Naive B cell (primary cell): ENCODE measurements at regions not wholly inside any gene's neighbourhood (a gene's known extent, or its start where the extent isn't known, plus 50 kb on each side); places are given as distances from the start of the nearest gene placed in this dataset.

Experiments used
- ATAC-seq, 2 donors: fragments of 150-1000 bp; cut with Tn5 transposase; 2 replicates each; pipeline ENCODE4 v1.10.0; 2021; ENCODE audit warnings: low read depth in 2 of 2, mild to moderate bottlenecking in 2 of 2, moderate library complexity in 2 of 2
- DNase-seq: peaks from one replicate; pipeline ENCODE4 v3.0.0; 2022
- H3K27ac Mint-ChIP-seq, 6 donors: one replicate each; pipeline ENCODE4 v1.8.0; 2020 to 2022; ENCODE audit warnings: mild to moderate bottlenecking in 6 of 6, mixed read lengths in 6 of 6, moderate library complexity in 5 of 6, inconsistent platforms in 2 of 6
- H3K27me3 Mint-ChIP-seq, 3 donors: one replicate each; pipeline ENCODE4 v1.8.0; 2021 to 2022; ENCODE audit warnings: mixed read lengths in 3 of 3, mild to moderate bottlenecking in 1 of 3
- H3K36me3 Mint-ChIP-seq, 2 donors: one replicate each; pipeline ENCODE4 v1.8.0; 2020 to 2022; ENCODE audit warnings: mixed read lengths in 2 of 2, inconsistent platforms in 1 of 2, mild to moderate bottlenecking in 1 of 2
- H3K4me1 Mint-ChIP-seq, 3 donors: one replicate each; pipeline ENCODE4 v1.8.0; 2020 to 2022; ENCODE audit warnings: mixed read lengths in 3 of 3, inconsistent platforms in 1 of 3, mild to moderate bottlenecking in 1 of 3, moderate library complexity in 1 of 3
- H3K4me3 Mint-ChIP-seq, 8 donors: one replicate each; pipeline ENCODE4 v1.8.0; 2020 to 2022; ENCODE audit warnings: mild to moderate bottlenecking in 8 of 8, mixed read lengths in 8 of 8, moderate library complexity in 8 of 8, inconsistent platforms in 2 of 8
- H3K9me3 Mint-ChIP-seq, 7 donors: one replicate each; pipeline ENCODE4 v1.8.0; 2020 to 2022; ENCODE audit warnings: mixed read lengths in 7 of 7, mild to moderate bottlenecking in 5 of 7, inconsistent platforms in 2 of 7, moderate library complexity in 1 of 7

- Mint-ChIP-seq H3K36me3 (no peaks in the 10 kb centered on the region), H3K27me3 (no peaks in the 10 kb centered on the region), H3K4me1 (no peaks in the 10 kb centered on the region), H3K27ac (no peak overlapping the region), H3K4me3 (no peak overlapping the region), H3K9me3 (peaks cover 0 to 2% (median 0%) of the 10 kb centered on the region in 7 donors)
- no peak for ATAC-seq
- no peak for DNase-seq
Observed at GRCh38 chr1:238982736-238983135, 403.6 kb upstream of the CHRM3 start.

GRCh38 chr1:238981317-238981933 is 404.9 kb upstream of the CHRM3 start:
- no peak for DNase-seq
- Mint-ChIP-seq H3K4me1 (no peaks in the 10 kb centered on the region), H3K27ac (no peak overlapping the region), H3K4me3 (no peak overlapping the region), H3K9me3 (peaks cover 0 to 2% (median 0%) of the 10 kb centered on the region in 7 donors), H3K36me3 (no peaks in the 10 kb centered on the region), H3K27me3 (no peaks in the 10 kb centered on the region)
- no peak for ATAC-seq

GRCh38 chr1:238980053-238980452 is 406.3 kb upstream of the CHRM3 start:
- Mint-ChIP-seq H3K27ac (no peak overlapping the region), H3K27me3 (no peaks in the 10 kb centered on the region), H3K36me3 (no peaks in the 10 kb centered on the region), H3K4me1 (no peaks in the 10 kb centered on the region), H3K4me3 (no peak overlapping the region), H3K9me3 (peaks cover 0 to 3% (median 0%) of the 10 kb centered on the region in 7 donors)
- ATAC-seq (no peak), DNase-seq (no peak)

- no peak overlapping the region for H3K4me3 Mint-ChIP-seq
- peaks cover 0 to 20% (median 7%) of the 10 kb centered on the region in 7 donors for H3K9me3 Mint-ChIP-seq
- H3K27ac Mint-ChIP-seq: no peak overlapping the region
- no peaks in the 10 kb centered on the region for H3K27me3 Mint-ChIP-seq
- H3K4me1 Mint-ChIP-seq: no peaks in the 10 kb centered on the region
- ATAC-seq (no peak), DNase-seq (no peak)
- H3K36me3 Mint-ChIP-seq: no peaks in the 10 kb centered on the region
Observed at GRCh38 chr1:238964631-238965030, 421.7 kb upstream of the CHRM3 start.

- no peaks in the 10 kb centered on the region for H3K4me1 Mint-ChIP-seq
- no peak overlapping the region for H3K27ac Mint-ChIP-seq
- DNase-seq (no peak), ATAC-seq (no peak)
- no peak overlapping the region for H3K4me3 Mint-ChIP-seq
- H3K27me3 Mint-ChIP-seq: no peaks in the 10 kb centered on the region
- peaks cover 0 to 20% (median 7%) of the 10 kb centered on the region in 7 donors for H3K9me3 Mint-ChIP-seq
- no peaks in the 10 kb centered on the region for H3K36me3 Mint-ChIP-seq
Observed at GRCh38 chr1:238962941-238963340, 423.4 kb upstream of the CHRM3 start.

DNA sequence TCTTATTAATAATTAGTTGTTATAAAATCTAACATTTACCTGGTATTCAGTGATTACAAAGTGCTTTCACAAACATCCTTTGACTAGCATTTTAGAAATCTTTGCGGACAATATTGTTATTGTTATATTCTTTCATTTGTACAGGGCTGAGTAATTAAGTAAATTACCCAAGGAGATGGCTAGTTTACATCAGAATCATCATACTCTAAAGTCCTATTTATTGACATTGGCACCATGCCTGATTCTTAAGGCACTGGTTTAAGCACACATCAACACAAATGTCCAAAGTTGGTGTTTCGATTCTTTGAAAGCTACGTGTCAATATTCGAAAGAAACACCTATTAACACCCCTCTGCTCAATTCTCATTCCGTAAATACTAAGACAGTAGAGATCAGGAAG is 424.6 kb upstream of the CHRM3 start:
- Mint-ChIP-seq H3K4me3 (no peak overlapping the region), H3K27ac (no peak overlapping the region), H3K27me3 (no peaks in the 10 kb centered on the region), H3K36me3 (no peaks in the 10 kb centered on the region), H3K4me1 (no peaks in the 10 kb centered on the region), H3K9me3 (peaks cover 0 to 20% (median 7%) of the 10 kb centered on the region in 7 donors)
- DNase-seq (no peak), ATAC-seq (no peak)

DNA sequence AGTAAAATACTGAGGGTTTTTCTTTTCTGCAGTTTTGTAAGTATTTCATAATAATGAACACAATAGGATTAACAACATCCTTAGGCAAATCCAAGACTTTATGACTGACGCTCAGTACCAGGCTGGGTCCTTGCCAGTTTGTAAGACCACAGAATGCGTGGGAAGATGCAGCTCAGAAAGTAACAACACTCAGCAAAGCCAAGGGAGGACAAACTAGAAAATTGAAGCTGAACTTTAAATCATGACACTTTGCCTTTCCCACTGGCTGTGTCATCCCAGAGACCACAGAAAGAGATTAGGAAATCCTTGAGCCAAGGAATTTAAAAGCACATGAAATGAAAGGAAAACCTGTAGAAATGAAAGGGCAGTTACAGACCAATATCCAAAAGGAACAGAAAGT is 426.3 kb upstream of the CHRM3 start:
- no peaks in the 10 kb centered on the region for H3K27me3 Mint-ChIP-seq
- H3K27ac Mint-ChIP-seq: no peak overlapping the region
- peaks cover 0 to 15% (median 5%) of the 10 kb centered on the region in 7 donors for H3K9me3 Mint-ChIP-seq
- no peaks in the 10 kb centered on the region for H3K36me3 Mint-ChIP-seq
- no peak overlapping the region for H3K4me3 Mint-ChIP-seq
- no peaks in the 10 kb centered on the region for H3K4me1 Mint-ChIP-seq
- ATAC-seq (no peak), DNase-seq (no peak)

DNA sequence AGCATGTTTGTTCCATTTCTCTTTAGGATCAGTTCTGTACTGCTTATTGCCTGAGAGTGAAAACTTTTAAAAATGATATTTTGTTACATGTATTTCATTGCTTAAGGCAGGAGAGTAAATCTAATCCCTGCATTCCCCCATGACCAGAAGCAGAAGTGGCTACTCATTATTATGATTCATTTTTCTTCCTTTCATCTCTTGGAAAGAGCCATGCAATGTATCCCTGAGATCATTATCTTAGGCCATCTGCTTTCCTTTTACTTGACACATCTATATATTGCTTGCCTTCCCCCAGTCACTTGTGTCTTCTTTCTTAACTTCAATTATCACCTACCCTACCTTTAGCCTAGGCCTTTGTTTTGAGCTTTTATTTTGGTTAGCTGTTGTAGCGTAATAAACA is 430.4 kb upstream of the CHRM3 start:
- no peak for DNase-seq
- Mint-ChIP-seq H3K4me1 (no peaks in the 10 kb centered on the region), H3K36me3 (no peaks in the 10 kb centered on the region), H3K4me3 (no peak overlapping the region), H3K27me3 (no peaks in the 10 kb centered on the region), H3K9me3 (no peaks in the 10 kb centered on the region), H3K27ac (no peak overlapping the region)
- ATAC-seq: no peak

DNA sequence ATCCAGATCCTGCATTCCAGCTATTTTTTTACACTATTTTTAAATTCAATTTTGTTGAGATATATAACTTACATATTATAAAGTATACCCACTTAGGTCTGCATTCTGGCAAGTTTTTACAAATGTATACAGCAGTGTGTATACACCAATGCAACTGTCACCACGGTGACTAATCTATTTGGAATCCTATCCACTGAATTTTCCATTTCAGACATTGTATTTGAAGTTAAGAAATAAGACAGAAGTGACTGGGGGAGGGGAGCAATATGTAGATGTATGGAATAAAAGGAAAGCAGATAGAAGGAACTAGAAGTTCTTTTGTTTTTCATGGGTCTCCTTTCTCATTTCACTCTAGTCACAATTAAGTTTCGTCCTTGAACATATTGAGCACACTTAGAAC is 431.5 kb upstream of the CHRM3 start:
- no peak overlapping the region for H3K27ac Mint-ChIP-seq
- no peak for ATAC-seq
- no peaks in the 10 kb centered on the region for H3K9me3 Mint-ChIP-seq
- DNase-seq: no peak
- no peaks in the 10 kb centered on the region for H3K27me3 Mint-ChIP-seq
- no peak overlapping the region for H3K4me3 Mint-ChIP-seq
- no peaks in the 10 kb centered on the region for H3K4me1 Mint-ChIP-seq
- H3K36me3 Mint-ChIP-seq: no peaks in the 10 kb centered on the region

- no peak for DNase-seq
- H3K27me3 Mint-ChIP-seq: no peaks in the 10 kb centered on the region
- no peak overlapping the region for H3K4me3 Mint-ChIP-seq
- no peak for ATAC-seq
- H3K27ac Mint-ChIP-seq: no peak overlapping the region
- no peaks in the 10 kb centered on the region for H3K4me1 Mint-ChIP-seq
- H3K36me3 Mint-ChIP-seq: no peaks in the 10 kb centered on the region
- H3K9me3 Mint-ChIP-seq: no peaks in the 10 kb centered on the region
Observed at GRCh38 chr1:238953448-238954010, 432.8 kb upstream of the CHRM3 start.

- ATAC-seq: no peak
- Mint-ChIP-seq H3K4me3 (no peak overlapping the region), H3K27me3 (no peaks in the 10 kb centered on the region), H3K36me3 (no peaks in the 10 kb centered on the region), H3K27ac (peak overlapping the region in 1 of 6 donors; percentile 33), H3K4me1 (no peaks in the 10 kb centered on the region), H3K9me3 (no peaks in the 10 kb centered on the region)
- DNase-seq: no peak
Observed at GRCh38 chr1:238951809-238952208, 434.6 kb upstream of the CHRM3 start.

DNA sequence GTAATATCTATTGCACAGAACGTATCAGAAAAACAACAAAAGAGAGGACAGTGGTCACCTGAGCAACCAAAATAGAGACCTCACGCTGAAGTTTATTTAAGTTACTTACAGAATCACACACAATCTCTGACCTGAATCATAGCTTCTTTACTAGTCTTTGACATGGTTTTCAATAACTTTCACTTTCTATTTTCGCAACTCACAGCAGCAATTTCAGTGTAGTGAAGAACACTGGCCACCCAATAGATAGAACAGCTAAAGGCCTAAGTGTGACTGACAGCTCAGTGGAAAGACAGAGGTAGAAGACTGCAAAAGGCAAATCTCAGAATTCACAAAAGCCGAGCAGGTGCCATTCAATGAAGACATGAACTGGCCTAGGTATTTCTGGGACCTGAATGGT is 435.6 kb upstream of the CHRM3 start:
- H3K9me3 Mint-ChIP-seq: no peaks in the 10 kb centered on the region
- H3K27ac Mint-ChIP-seq: no peak overlapping the region
- H3K27me3 Mint-ChIP-seq: no peaks in the 10 kb centered on the region
- ATAC-seq (no peak), DNase-seq (no peak)
- no peaks in the 10 kb centered on the region for H3K4me1 Mint-ChIP-seq
- H3K36me3 Mint-ChIP-seq: no peaks in the 10 kb centered on the region
- H3K4me3 Mint-ChIP-seq: no peak overlapping the region

DNA sequence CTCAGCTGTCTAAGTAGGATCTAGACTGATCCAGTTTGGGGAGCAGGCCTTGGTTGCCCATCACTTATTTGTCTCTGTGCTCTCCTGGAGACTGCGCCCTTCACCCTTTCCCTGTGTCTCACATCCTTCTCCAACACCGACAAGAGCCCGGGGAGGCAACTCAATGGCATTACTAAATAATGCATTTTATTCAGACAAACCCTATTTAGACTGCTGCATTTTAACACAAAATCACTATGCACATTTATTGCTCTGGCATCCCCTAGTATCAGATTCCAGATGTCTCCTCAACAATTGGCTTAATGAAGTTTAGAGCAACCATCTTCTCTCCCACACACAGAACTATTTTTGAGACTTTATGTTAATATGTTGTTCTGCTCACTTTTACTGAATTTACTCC is 436.4 kb upstream of the CHRM3 start:
- H3K4me1 Mint-ChIP-seq: no peaks in the 10 kb centered on the region
- DNase-seq (no peak), ATAC-seq (no peak)
- no peak overlapping the region for H3K27ac Mint-ChIP-seq
- no peaks in the 10 kb centered on the region for H3K27me3 Mint-ChIP-seq
- no peak overlapping the region for H3K4me3 Mint-ChIP-seq
- H3K36me3 Mint-ChIP-seq: no peaks in the 10 kb centered on the region
- no peaks in the 10 kb centered on the region for H3K9me3 Mint-ChIP-seq

- Mint-ChIP-seq H3K27me3 (no peaks in the 10 kb centered on the region), H3K27ac (no peak overlapping the region), H3K36me3 (no peaks in the 10 kb centered on the region), H3K9me3 (peaks cover 0 to 8% (median 0%) of the 10 kb centered on the region in 7 donors), H3K4me1 (no peaks in the 10 kb centered on the region), H3K4me3 (no peak overlapping the region)
- no peak for ATAC-seq
- DNase-seq: no peak
Observed at GRCh38 chr1:238944028-238944427, 442.3 kb upstream of the CHRM3 start.

GRCh38 chr1:238927899-238928298 is 458.5 kb upstream of the CHRM3 start:
- ATAC-seq: no peak

More at GRCh38 chr1:238927899-238928298, 458.5 kb upstream of the CHRM3 start:
- no peaks in the 10 kb centered on the region for H3K36me3 Mint-ChIP-seq
- H3K4me3 Mint-ChIP-seq: no peak overlapping the region
- peaks cover 0 to 18% (median 6%) of the 10 kb centered on the region in 7 donors for H3K9me3 Mint-ChIP-seq
- H3K4me1 Mint-ChIP-seq: no peaks in the 10 kb centered on the region
- no peak overlapping the region for H3K27ac Mint-ChIP-seq
- H3K27me3 Mint-ChIP-seq: no peaks in the 10 kb centered on the region
- DNase-seq: no peak
